GM12878 (cell line): ENCODE measurements at regions not wholly inside any gene's neighbourhood (a gene's known extent, or its start where the extent isn't known, plus 50 kb on each side); places are given as distances from the start of the nearest gene placed in this dataset.

Experiments
- ATAC-seq: fragments of 200-7000 bp; cut with Tn5 transposase; 3 replicates; pipeline ENCODE4 v1.9.1; 2020; ENCODE audit warnings: mild to moderate bottlenecking, moderate library complexity
- BruUV-seq: library from RNA; stranded (reverse); fragments of 400-500 nt; replicated peaks from 2 replicates; lab custom pipeline; 2021; lab: Mats Ljungman, UMichigan
- CTCF ChIA-PET: fragments of 300-600 bp; sonication (Branson Sonifier 250); formaldehyde crosslinking; extraction: SDS; loops from one replicate; lab custom pipeline; 2021; ENCODE audit warnings: inconsistent platforms; lab: Yijun Ruan, JAX
- POLR2A ChIA-PET: fragments of 350-600 bp; formaldehyde crosslinking; extraction: SDS; loops from one replicate; lab custom pipeline; 2021; ENCODE audit warnings: inconsistent platforms; lab: Charles Lee
- RAD21 ChIA-PET: fragments of 300-600 bp; sonication (Branson Sonifier 250); formaldehyde crosslinking; loops from one replicate; lab custom pipeline; 2023; ENCODE audit warnings: antibody characterized with exemption; ENCODE audit not compliant: unreplicated experiment; lab: Charles Lee
- SMC1A ChIA-PET: fragments of 300-600 bp; sonication (Branson Sonifier 250); formaldehyde crosslinking; loops from one replicate; lab custom pipeline; 2023; ENCODE audit not compliant: unreplicated experiment, uncharacterized antibody; lab: Charles Lee
- DNase-seq: peaks from one replicate; pipeline ENCODE4 v3.0.0-alpha.2; 2011; ENCODE audit warnings: low read depth, low spot score
- FAIRE-seq: peaks from 3 replicates; lab custom pipeline; 2011; peaks lifted over from hg19 to GRCh38; lab: Jason Lieb, UNC
- H2AFZ ChIP-seq: 2 replicates; pipeline ENCODE4 v1.6.0; 2011; ENCODE audit warnings: low read depth, low read length, control low read depth; ENCODE audit not compliant: control insufficient read depth
- H3K27ac ChIP-seq: 2 replicates; pipeline ENCODE4 v1.5.1; 2011; ENCODE audit warnings: control low read depth; ENCODE audit not compliant: control insufficient read depth, insufficient read depth
- H3K27me3 ChIP-seq, 2 experiments: replicated peaks in 1 of 2; 2 replicates each; pipeline versions ENCODE4 v1.6.0 to v1.6.1; 2011; ENCODE audit warnings: low read length in 1 of 2; ENCODE audit not compliant: control insufficient read depth in 2 of 2, insufficient read depth in 2 of 2
- H3K36me3 ChIP-seq, 2 experiments: 2 replicates each; pipeline ENCODE4 v1.5.1; 2011; ENCODE audit warnings: low read length in 1 of 2; ENCODE audit not compliant: control insufficient read depth in 2 of 2, insufficient read depth in 2 of 2
- H3K4me1 ChIP-seq: 2 replicates; pipeline ENCODE4 v1.6.1; 2011; ENCODE audit warnings: mild to moderate bottlenecking, low read length, moderate library complexity, mixed read lengths; ENCODE audit not compliant: control insufficient read depth, insufficient read depth
- H3K4me2 ChIP-seq: 2 replicates; pipeline ENCODE4 v1.6.0; 2011; ENCODE audit warnings: control low read depth; ENCODE audit not compliant: control insufficient read depth, insufficient read depth
- H3K4me3 ChIP-seq: fragments of 200-600 bp; sonication (generic); 2 replicates; pipeline ENCODE4 v1.5.1; 2016
- H3K79me2 ChIP-seq: 2 replicates; pipeline ENCODE4 v1.6.0; 2011; ENCODE audit warnings: low read length; ENCODE audit not compliant: control insufficient read depth, insufficient read depth
- H3K9ac ChIP-seq: 2 replicates; pipeline ENCODE4 v1.8.0; 2011; ENCODE audit warnings: low read length, control low read depth, mixed read lengths; ENCODE audit not compliant: control insufficient read depth, insufficient read depth
- H3K9me3 ChIP-seq: replicated peaks from 3 replicates; pipeline ENCODE4 v1.5.1; 2011; ENCODE audit warnings: mild to moderate bottlenecking, low read length; ENCODE audit not compliant: control insufficient read depth, insufficient read depth
- H4K20me1 ChIP-seq: 2 replicates; pipeline ENCODE4 v1.6.0; 2011; ENCODE audit not compliant: control insufficient read depth, insufficient read depth
- BMI1 ChIP-seq: fragments of 450-650 bp; IDR thresholded peaks from 2 replicates; pipeline ENCODE4 v1.6.1; 2016; ENCODE audit warnings: mild to moderate bottlenecking, moderate library complexity, borderline replicate concordance
- CREB1 ChIP-seq: IDR thresholded peaks from 2 replicates; pipeline ENCODE4 v1.6.1; 2012; ENCODE audit warnings: low read depth, mild to moderate bottlenecking, inconsistent platforms
- CREM ChIP-seq: IDR thresholded peaks from 2 replicates; pipeline ENCODE4 v1.6.1; 2014; ENCODE audit warnings: antibody characterized with exemption, low read depth
- KAT2A ChIP-seq: conservative IDR thresholded peaks from 2 replicates; pipeline ENCODE4 v1.6.1; 2011; ENCODE audit warnings: low read depth, low read length; ENCODE audit not compliant: control insufficient read depth
- MEF2B ChIP-seq: fragments of 450-650 bp; IDR thresholded peaks from 2 replicates; pipeline ENCODE4 v1.6.1; 2018; ENCODE audit warnings: mild to moderate bottlenecking, moderate library complexity; ENCODE audit not compliant: partially characterized antibody, poor library complexity, severe bottlenecking
- RELA ChIP-seq: fragments of 450-650 bp; IDR thresholded peaks from 2 replicates; pipeline ENCODE4 v1.8.0; 2014; ENCODE audit warnings: borderline replicate concordance; ENCODE audit not compliant: partially characterized antibody
- SMAD5 ChIP-seq: IDR thresholded peaks from 2 replicates; pipeline ENCODE4 v1.6.1; 2016; ENCODE audit warnings: antibody characterized with exemption, low read depth
- WGBS: methylation state at CpG from one replicate; pipeline ENCODE4 v1.1.6; 2016; ENCODE audit warnings: low lambda C conversion rate; ENCODE audit not compliant: insufficient replicate concordance, insufficient coverage; ENCODE audit errors: missing lambda C conversion rate; 5-methylcytosine and 5-hydroxymethylcytosine counted together
- in situ Hi-C: fragments of 300-500 bp; cut with MboI; formaldehyde crosslinking; loops from 9 replicates; pipeline ENCODE4 v1.14.3; 2018; ENCODE audit warnings: mixed read lengths
- intact Hi-C: fragments of 100-400 bp; cut with micrococcal nuclease; formaldehyde crosslinking; loops from one replicate; pipeline ENCODE4 v1.14.2; 2022; ENCODE audit not compliant: unreplicated experiment
- TF ChIP-seq, protein P1 (sequence below): fragments of 450-650 bp; formaldehyde crosslinking; IDR thresholded peaks from 2 replicates; pipeline ENCODE4 v1.4.0; 2020; ENCODE audit warnings: mild to moderate bottlenecking, moderate library complexity
- TF ChIP-seq, protein P2 (sequence below): IDR thresholded peaks from 2 replicates; pipeline ENCODE4 v1.6.1; 2011; ENCODE audit warnings: low read depth, low read length, improper control_type of control experiment, borderline replicate concordance
- TF ChIP-seq, protein P3 (sequence below): fragments of 450-650 bp; IDR thresholded peaks from 2 replicates; pipeline ENCODE4 v1.6.1; 2017; ENCODE audit warnings: mild to moderate bottlenecking
- TF ChIP-seq, protein P4 (sequence below): IDR thresholded peaks from 2 replicates; pipeline ENCODE4 v1.6.1; 2012; ENCODE audit warnings: low read length, inconsistent platforms

DNA sequence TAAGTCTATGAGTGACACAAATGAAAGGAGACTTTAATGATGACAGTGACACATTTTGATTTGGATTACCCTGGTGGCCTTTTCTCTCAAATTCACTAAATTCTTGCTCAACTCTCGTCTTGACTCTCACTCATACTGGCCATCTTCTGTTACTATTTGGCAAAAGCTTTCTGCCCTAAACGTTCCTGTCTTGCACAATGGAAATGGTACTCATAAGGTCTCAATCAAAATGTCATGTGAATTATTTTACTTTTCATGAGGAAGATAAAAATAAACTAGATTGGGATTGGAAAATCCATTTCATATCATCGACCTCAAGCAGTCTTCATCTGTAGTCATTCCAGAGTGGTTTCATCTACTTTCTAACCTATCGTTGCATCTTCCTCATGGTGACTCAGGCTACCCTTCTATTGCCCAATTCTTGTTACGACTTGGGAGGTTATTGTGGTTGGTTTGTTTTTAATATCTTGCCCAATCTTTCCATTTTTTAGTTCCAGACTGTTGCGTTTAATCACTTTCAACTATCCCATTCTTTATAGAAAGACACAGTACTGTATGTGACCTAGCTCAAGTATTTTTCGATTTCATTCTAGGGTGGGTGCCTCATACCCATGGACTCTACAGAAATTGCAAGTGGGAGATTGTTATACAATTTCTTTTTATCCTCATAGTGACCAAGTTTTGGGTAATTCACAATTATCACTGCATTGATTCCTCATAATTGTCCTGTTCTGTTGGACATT lies 317.2 kb upstream of the KCNJ16 start:
- WGBS = 19% methylated on average over 7 of the region's 7 CpGs
- H3K4me2 ChIP-seq = no peak overlapping the region
- in situ Hi-C loops = no loop called here
- H3K27me3 ChIP-seq = no peaks in the 10 kb centered on the region
- H3K4me3 ChIP-seq = no peak overlapping the region
- intact Hi-C loops = no loop called here
- ChIA-PET RAD21 (no interaction called here), POLR2A (no interaction called here), SMC1A (interaction anchor here (0.6 kb wide), 1 partner anchor 616 kb away, joined by 3 read pairs; no protein-coding TSS in a partner anchor), CTCF (no interaction called here)
- DNase-seq (no peak), FAIRE-seq (no peak), ATAC-seq (no peak)
- no peak overlapping the region for H2AFZ ChIP-seq
- no peaks in the 10 kb centered on the region for H3K36me3 ChIP-seq
- no peaks in the 10 kb centered on the region for H3K4me1 ChIP-seq
- H3K27ac ChIP-seq = no peak overlapping the region
- no peaks in the 10 kb centered on the region for H3K79me2 ChIP-seq
- H3K9me3 ChIP-seq = no peaks in the 10 kb centered on the region
- H3K9ac ChIP-seq = no peak overlapping the region
- H4K20me1 ChIP-seq = no peaks in the 10 kb centered on the region
- BruUV-seq = no TSS peak
- TF ChIP-seq, protein P1, sequence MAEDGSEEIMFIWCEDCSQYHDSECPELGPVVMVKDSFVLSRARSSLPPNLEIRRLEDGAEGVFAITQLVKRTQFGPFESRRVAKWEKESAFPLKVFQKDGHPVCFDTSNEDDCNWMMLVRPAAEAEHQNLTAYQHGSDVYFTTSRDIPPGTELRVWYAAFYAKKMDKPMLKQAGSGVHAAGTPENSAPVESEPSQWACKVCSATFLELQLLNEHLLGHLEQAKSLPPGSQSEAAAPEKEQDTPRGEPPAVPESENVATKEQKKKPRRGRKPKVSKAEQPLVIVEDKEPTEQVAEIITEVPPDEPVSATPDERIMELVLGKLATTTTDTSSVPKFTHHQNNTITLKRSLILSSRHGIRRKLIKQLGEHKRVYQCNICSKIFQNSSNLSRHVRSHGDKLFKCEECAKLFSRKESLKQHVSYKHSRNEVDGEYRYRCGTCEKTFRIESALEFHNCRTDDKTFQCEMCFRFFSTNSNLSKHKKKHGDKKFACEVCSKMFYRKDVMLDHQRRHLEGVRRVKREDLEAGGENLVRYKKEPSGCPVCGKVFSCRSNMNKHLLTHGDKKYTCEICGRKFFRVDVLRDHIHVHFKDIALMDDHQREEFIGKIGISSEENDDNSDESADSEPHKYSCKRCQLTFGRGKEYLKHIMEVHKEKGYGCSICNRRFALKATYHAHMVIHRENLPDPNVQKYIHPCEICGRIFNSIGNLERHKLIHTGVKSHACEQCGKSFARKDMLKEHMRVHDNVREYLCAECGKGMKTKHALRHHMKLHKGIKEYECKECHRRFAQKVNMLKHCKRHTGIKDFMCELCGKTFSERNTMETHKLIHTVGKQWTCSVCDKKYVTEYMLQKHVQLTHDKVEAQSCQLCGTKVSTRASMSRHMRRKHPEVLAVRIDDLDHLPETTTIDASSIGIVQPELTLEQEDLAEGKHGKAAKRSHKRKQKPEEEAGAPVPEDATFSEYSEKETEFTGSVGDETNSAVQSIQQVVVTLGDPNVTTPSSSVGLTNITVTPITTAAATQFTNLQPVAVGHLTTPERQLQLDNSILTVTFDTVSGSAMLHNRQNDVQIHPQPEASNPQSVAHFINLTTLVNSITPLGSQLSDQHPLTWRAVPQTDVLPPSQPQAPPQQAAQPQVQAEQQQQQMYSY (CRISPR knock-in tag) = no peak
- TF ChIP-seq, protein P2, sequence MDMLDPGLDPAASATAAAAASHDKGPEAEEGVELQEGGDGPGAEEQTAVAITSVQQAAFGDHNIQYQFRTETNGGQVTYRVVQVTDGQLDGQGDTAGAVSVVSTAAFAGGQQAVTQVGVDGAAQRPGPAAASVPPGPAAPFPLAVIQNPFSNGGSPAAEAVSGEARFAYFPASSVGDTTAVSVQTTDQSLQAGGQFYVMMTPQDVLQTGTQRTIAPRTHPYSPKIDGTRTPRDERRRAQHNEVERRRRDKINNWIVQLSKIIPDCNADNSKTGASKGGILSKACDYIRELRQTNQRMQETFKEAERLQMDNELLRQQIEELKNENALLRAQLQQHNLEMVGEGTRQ = no peak
- TF ChIP-seq SMAD5 (no peak), RELA (no peak), KAT2A (no peak), CREB1 (no peak), BMI1 (no peak), CREM (no peak), MEF2B (no peak)
- TF ChIP-seq, protein P3, sequence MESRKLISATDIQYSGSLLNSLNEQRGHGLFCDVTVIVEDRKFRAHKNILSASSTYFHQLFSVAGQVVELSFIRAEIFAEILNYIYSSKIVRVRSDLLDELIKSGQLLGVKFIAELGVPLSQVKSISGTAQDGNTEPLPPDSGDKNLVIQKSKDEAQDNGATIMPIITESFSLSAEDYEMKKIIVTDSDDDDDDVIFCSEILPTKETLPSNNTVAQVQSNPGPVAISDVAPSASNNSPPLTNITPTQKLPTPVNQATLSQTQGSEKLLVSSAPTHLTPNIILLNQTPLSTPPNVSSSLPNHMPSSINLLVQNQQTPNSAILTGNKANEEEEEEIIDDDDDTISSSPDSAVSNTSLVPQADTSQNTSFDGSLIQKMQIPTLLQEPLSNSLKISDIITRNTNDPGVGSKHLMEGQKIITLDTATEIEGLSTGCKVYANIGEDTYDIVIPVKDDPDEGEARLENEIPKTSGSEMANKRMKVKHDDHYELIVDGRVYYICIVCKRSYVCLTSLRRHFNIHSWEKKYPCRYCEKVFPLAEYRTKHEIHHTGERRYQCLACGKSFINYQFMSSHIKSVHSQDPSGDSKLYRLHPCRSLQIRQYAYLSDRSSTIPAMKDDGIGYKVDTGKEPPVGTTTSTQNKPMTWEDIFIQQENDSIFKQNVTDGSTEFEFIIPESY = no peak
- TF ChIP-seq, protein P4, sequence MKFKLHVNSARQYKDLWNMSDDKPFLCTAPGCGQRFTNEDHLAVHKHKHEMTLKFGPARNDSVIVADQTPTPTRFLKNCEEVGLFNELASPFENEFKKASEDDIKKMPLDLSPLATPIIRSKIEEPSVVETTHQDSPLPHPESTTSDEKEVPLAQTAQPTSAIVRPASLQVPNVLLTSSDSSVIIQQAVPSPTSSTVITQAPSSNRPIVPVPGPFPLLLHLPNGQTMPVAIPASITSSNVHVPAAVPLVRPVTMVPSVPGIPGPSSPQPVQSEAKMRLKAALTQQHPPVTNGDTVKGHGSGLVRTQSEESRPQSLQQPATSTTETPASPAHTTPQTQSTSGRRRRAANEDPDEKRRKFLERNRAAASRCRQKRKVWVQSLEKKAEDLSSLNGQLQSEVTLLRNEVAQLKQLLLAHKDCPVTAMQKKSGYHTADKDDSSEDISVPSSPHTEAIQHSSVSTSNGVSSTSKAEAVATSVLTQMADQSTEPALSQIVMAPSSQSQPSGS = no peak
- TF ChIP-seq, all 136 proteins: peak for 0
